ENCODE measurements at regions not wholly inside any gene's neighbourhood (a gene's known extent, or its start where the extent isn't known, plus 50 kb on each side); places are given as distances from the start of the nearest gene placed in this dataset.

DNA sequence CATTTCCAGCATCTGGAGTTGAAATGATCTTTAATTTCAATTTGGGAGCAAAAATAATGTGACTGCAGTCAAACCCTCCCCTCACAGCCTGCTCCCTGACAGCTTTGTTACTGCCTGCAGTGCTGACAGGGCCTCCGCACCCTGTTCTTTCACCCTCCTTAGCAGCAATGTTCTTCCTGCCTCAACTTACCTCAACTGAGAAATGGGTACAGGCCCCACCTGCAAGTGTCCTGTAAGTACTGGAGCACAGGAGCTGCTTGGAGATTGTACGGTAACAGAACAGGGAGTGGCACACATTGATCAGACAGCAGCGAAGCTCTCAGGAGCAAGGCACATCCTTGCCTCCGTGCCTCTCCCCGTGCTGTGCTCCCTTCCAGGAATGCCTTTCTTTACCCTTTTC, 131.3 kb downstream of the CHST1 start:
- no peaks in the 10 kb centered on the region for H3K9me3 Mint-ChIP-seq

DNA sequence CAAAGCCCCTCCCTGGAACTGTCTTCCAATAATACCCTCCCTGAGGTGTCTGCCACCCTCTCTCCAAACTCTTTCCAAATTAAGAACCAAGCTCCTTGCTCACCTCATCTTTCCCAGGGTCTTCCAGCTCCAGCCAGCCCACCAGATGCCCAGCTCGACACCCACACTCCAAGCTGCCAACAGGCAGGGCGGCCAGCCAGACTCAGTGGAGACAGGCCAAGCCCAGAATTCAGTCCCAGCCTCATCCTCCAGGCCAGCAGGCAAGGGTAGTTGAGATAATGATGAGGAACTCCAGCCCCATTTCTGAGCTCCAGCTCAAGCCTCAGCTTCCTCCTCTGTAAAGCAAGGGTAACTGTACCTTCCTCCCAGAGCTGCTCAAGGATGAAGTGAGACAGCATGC, 132.9 kb downstream of the CHST1 start:
- no peak overlapping the region for H3K27ac Mint-ChIP-seq
- H3K4me3 Mint-ChIP-seq, result no peak overlapping the region
- H3K36me3 Mint-ChIP-seq (ENCODE audit: low read depth), result no peaks in the 10 kb centered on the region
- peaks cover 32% of the 10 kb centered on the region for H3K27me3 Mint-ChIP-seq (ENCODE audit: low read depth)
- peaks cover 33% of the 10 kb centered on the region for H3K4me1 Mint-ChIP-seq
- H3K9me3 Mint-ChIP-seq, result no peaks in the 10 kb centered on the region
- TF ChIP-seq, protein P1, sequence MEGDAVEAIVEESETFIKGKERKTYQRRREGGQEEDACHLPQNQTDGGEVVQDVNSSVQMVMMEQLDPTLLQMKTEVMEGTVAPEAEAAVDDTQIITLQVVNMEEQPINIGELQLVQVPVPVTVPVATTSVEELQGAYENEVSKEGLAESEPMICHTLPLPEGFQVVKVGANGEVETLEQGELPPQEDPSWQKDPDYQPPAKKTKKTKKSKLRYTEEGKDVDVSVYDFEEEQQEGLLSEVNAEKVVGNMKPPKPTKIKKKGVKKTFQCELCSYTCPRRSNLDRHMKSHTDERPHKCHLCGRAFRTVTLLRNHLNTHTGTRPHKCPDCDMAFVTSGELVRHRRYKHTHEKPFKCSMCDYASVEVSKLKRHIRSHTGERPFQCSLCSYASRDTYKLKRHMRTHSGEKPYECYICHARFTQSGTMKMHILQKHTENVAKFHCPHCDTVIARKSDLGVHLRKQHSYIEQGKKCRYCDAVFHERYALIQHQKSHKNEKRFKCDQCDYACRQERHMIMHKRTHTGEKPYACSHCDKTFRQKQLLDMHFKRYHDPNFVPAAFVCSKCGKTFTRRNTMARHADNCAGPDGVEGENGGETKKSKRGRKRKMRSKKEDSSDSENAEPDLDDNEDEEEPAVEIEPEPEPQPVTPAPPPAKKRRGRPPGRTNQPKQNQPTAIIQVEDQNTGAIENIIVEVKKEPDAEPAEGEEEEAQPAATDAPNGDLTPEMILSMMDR (IDR thresholded peaks at IDR 0.05; ENCODE audit: unreplicated experiment in 3 of 3), result no peak

More for the DNA sequence above, 131.3 kb downstream of the CHST1 start:
- Mint-ChIP-seq H3K27ac (no peak overlapping the region), H3K27me3 (ENCODE audit: low read depth) (peaks cover 31% of the 10 kb centered on the region), H3K36me3 (ENCODE audit: low read depth) (no peaks in the 10 kb centered on the region), H3K4me3 (peak overlapping the region in 1 of 3 experiments; percentile 28), H3K4me1 (peaks cover 33% of the 10 kb centered on the region)
- TF ChIP-seq, protein P1 (IDR thresholded peaks at IDR 0.05; ENCODE audit: unreplicated experiment in 3 of 3), result no peak

GRCh38 chr11:45530776-45531175, 134.6 kb downstream of the CHST1 start:
- TF ChIP-seq, protein P1 (IDR thresholded peaks at IDR 0.05; ENCODE audit: unreplicated experiment in 3 of 3), result no peak
- no peak overlapping the region for H3K4me3 Mint-ChIP-seq
- no peaks in the 10 kb centered on the region for H3K36me3 Mint-ChIP-seq (ENCODE audit: low read depth)
- peaks cover 28% of the 10 kb centered on the region for H3K4me1 Mint-ChIP-seq
- H3K9me3 Mint-ChIP-seq, result no peaks in the 10 kb centered on the region
- H3K27me3 Mint-ChIP-seq (ENCODE audit: low read depth), result peaks cover 28% of the 10 kb centered on the region
- H3K27ac Mint-ChIP-seq, result no peak overlapping the region

GRCh38 chr11:45530111-45530510, 135.3 kb downstream of the CHST1 start:
- Mint-ChIP-seq H3K4me3 (no peak overlapping the region), H3K27me3 (ENCODE audit: low read depth) (peaks cover 24% of the 10 kb centered on the region), H3K27ac (no peak overlapping the region), H3K9me3 (no peaks in the 10 kb centered on the region), H3K36me3 (ENCODE audit: low read depth) (no peaks in the 10 kb centered on the region), H3K4me1 (peaks cover 28% of the 10 kb centered on the region)
- TF ChIP-seq, protein P1 (IDR thresholded peaks at IDR 0.05; ENCODE audit: unreplicated experiment in 3 of 3), result no peak

GRCh38 chr11:45528435-45528834, 137.0 kb downstream of the CHST1 start:
- H3K4me3 Mint-ChIP-seq, result no peak overlapping the region
- H3K4me1 Mint-ChIP-seq, result peaks cover 41% of the 10 kb centered on the region
- H3K27ac Mint-ChIP-seq, result peak overlapping the region in 1 of 3 experiments; percentile 5
- H3K9me3 Mint-ChIP-seq, result peaks cover 2% of the 10 kb centered on the region
- peaks cover 17% of the 10 kb centered on the region for H3K27me3 Mint-ChIP-seq (ENCODE audit: low read depth)
- TF ChIP-seq, protein P1 (IDR thresholded peaks at IDR 0.05; ENCODE audit: unreplicated experiment in 3 of 3), result no peak
- no peaks in the 10 kb centered on the region for H3K36me3 Mint-ChIP-seq (ENCODE audit: low read depth)

- Mint-ChIP-seq H3K36me3 (ENCODE audit: low read depth) (no peaks in the 10 kb centered on the region), H3K27ac (peak overlapping the region in 1 of 3 experiments; percentile 5), H3K9me3 (peaks cover 2% of the 10 kb centered on the region), H3K4me1 (peaks cover 39% of the 10 kb centered on the region), H3K4me3 (no peak overlapping the region), H3K27me3 (ENCODE audit: low read depth) (peaks cover 14% of the 10 kb centered on the region)
- TF ChIP-seq, protein P1 (IDR thresholded peaks at IDR 0.05; ENCODE audit: unreplicated experiment in 3 of 3), result no peak
Observed at GRCh38 chr11:45527898-45528297, 137.5 kb downstream of the CHST1 start.
